Retina (tissue), 1 donor: ENCODE measurements at regions not wholly inside any gene's neighbourhood (a gene's known extent, or its start where the extent isn't known, plus 50 kb on each side); places are given as distances from the start of the nearest gene placed in this dataset.

Experiments
- DNase-seq: peaks from one replicate; pipeline ENCODE4 v3.0.0-alpha.2; 2016

GRCh38 chr5:135721548-135722090 is 112.8 kb upstream of the SLC25A48 start:
- no peak for DNase-seq

- no peak for DNase-seq
These were observed 114.3 kb upstream of the SLC25A48 start for GRCh38 chr5:135720191-135720590.

GRCh38 chr5:135719428-135720063 is 114.9 kb upstream of the SLC25A48 start:
- no peak for DNase-seq

- DNase-seq = no peak
These were observed 115.8 kb upstream of the SLC25A48 start for GRCh38 chr5:135718651-135719050.

- no peak for DNase-seq
These were observed 116.3 kb upstream of the SLC25A48 start for GRCh38 chr5:135718151-135718550.

GRCh38 chr5:135715267-135716055 is 119.0 kb upstream of the SLC25A48 start:
- no peak for DNase-seq

GRCh38 chr5:135714126-135714894 is 120.2 kb upstream of the SLC25A48 start:
- no peak for DNase-seq

- no peak for DNase-seq
These were observed 121.1 kb upstream of the SLC25A48 start for GRCh38 chr5:135713161-135713915.

- DNase-seq = no peak
These were observed 122.6 kb upstream of the SLC25A48 start for GRCh38 chr5:135711911-135712310.

GRCh38 chr5:135710045-135710675 is 124.3 kb upstream of the SLC25A48 start:
- no peak for DNase-seq

- DNase-seq = no peak
These were observed 125.3 kb upstream of the SLC25A48 start for GRCh38 chr5:135709208-135709575.

- no peak for DNase-seq
These were observed 125.8 kb upstream of the SLC25A48 start for GRCh38 chr5:135708481-135709207.

- DNase-seq = no peak
These were observed 127.2 kb upstream of the SLC25A48 start for GRCh38 chr5:135707302-135707701.

- DNase-seq = no peak
These were observed 127.6 kb upstream of the SLC25A48 start for GRCh38 chr5:135706893-135707292.

- DNase-seq = no peak
These were observed 127.7 kb upstream of the CXCL14 start for GRCh38 chr5:135706474-135706873.

GRCh38 chr5:135705941-135706466 is 127.2 kb upstream of the CXCL14 start:
- DNase-seq = no peak

- DNase-seq = no peak
These were observed 126.4 kb upstream of the CXCL14 start for GRCh38 chr5:135705141-135705631.

GRCh38 chr5:135704616-135705015 is 125.8 kb upstream of the CXCL14 start:
- no peak for DNase-seq

GRCh38 chr5:135703016-135703550 is 124.3 kb upstream of the CXCL14 start:
- no peak for DNase-seq

- no peak for DNase-seq
These were observed 123.4 kb upstream of the CXCL14 start for GRCh38 chr5:135702191-135702590.

GRCh38 chr5:135700731-135701130 is 121.9 kb upstream of the CXCL14 start:
- DNase-seq = no peak
